ENCODE measurements at regions not wholly inside any gene's neighbourhood (a gene's known extent, or its start where the extent isn't known, plus 50 kb on each side); places are given as distances from the start of the nearest gene placed in this dataset.

- POLR2A ChIA-PET: interaction anchor here (0.6 kb wide), 1 partner anchor 61 kb away, joined by 3 read pairs; no protein-coding TSS in a partner anchor
- ATAC-seq: no peak
- Mint-ChIP-seq H3K36me3 (peaks cover 8% of the 10 kb centered on the region; the same call in 1 of the 2 replicates), H3K27me3 (ENCODE audit: low read depth) (peaks cover 4% of the 10 kb centered on the region; the same call in 1 of the 2 replicates), H3K27ac (no peak overlapping the region), H3K4me3 (no peak overlapping the region), H3K9me3 (peaks cover 11% of the 10 kb centered on the region; the same call in 1 of the 2 replicates), H3K4me1 (no peaks in the 10 kb centered on the region)
- TF ChIP-seq ZNF281 (CRISPR knock-in tag; IDR thresholded peaks at IDR 0.05) (no peak), ERG (CRISPR knock-in tag; IDR thresholded peaks at IDR 0.05) (no peak), ETV6 (CRISPR knock-in tag; IDR thresholded peaks at IDR 0.05) (no peak)
- DNase-seq (ENCODE audit: low spot score): no peak
- CTCF ChIA-PET: interaction anchor here (0.7 kb wide), 1 partner anchor 171 kb away, joined by 7 read pairs; no protein-coding TSS in a partner anchor
These were observed 103.7 kb downstream of the TBX3 start for GRCh38 chr12:114580306-114580705.

- DNase-seq (ENCODE audit: low spot score) (no peak), ATAC-seq (no peak)
- CTCF ChIA-PET: no interaction called here
- H3K4me1 Mint-ChIP-seq: no peaks in the 10 kb centered on the region
- H3K9me3 Mint-ChIP-seq: peaks cover 3% of the 10 kb centered on the region; the same call in 1 of the 2 replicates
- H3K36me3 Mint-ChIP-seq: peaks cover 2% of the 10 kb centered on the region; the same call in 1 of the 2 replicates
- H3K27me3 Mint-ChIP-seq (ENCODE audit: low read depth): peaks cover 4% of the 10 kb centered on the region; the same call in 1 of the 2 replicates
- TF ChIP-seq FOXJ3 (CRISPR knock-in tag; IDR thresholded peaks at IDR 0.05; ENCODE audit: borderline replicate concordance): no peak
- TF ChIP-seq TEAD1 (CRISPR knock-in tag; IDR thresholded peaks at IDR 0.05): no peak
- no peak for TF ChIP-seq MLX (CRISPR knock-in tag; IDR thresholded peaks at IDR 0.05)
- TF ChIP-seq ZMAT4 (CRISPR knock-in tag; IDR thresholded peaks at IDR 0.05): no peak
- no peak for TF ChIP-seq IRF2 (CRISPR knock-in tag; IDR thresholded peaks at IDR 0.05; ENCODE audit: borderline replicate concordance, low read depth)
- no peak for TF ChIP-seq ZNF396 (CRISPR knock-in tag; IDR thresholded peaks at IDR 0.05; ENCODE audit: borderline replicate concordance)
- no peak for TF ChIP-seq IRF1 (CRISPR knock-in tag; IDR thresholded peaks at IDR 0.05)
- POLR2A ChIA-PET: no interaction called here
- no peak overlapping the region for H3K27ac Mint-ChIP-seq
- H3K4me3 Mint-ChIP-seq: no peak overlapping the region
These were observed 104.6 kb downstream of the TBX3 start for GRCh38 chr12:114579389-114579788.

GRCh38 chr12:114562654-114563053, 121.3 kb downstream of the TBX3 start:
- Mint-ChIP-seq H3K36me3 (no peaks in the 10 kb centered on the region), H3K4me3 (no peak overlapping the region)

GRCh38 chr12:114555451-114555850, 128.5 kb downstream of the TBX3 start:
- Mint-ChIP-seq H3K36me3 (no peaks in the 10 kb centered on the region), H3K9me3 (no peaks in the 10 kb centered on the region), H3K27me3 (ENCODE audit: low read depth) (no peaks in the 10 kb centered on the region), H3K4me3 (no peak overlapping the region), H3K27ac (no peak overlapping the region), H3K4me1 (peaks cover 9% of the 10 kb centered on the region)
- ATAC-seq (no peak), DNase-seq (ENCODE audit: low spot score) (no peak)
- CTCF ChIA-PET: no interaction called here
- POLR2A ChIA-PET: interaction anchor here (0.6 kb wide), 1 partner anchor 76 kb away, joined by 8 read pairs; no protein-coding TSS in a partner anchor
- TF ChIP-seq TEAD4 (CRISPR knock-in tag; IDR thresholded peaks at IDR 0.05): no peak
- no peak for TF ChIP-seq GTF2I (CRISPR knock-in tag; conservative IDR thresholded peaks at IDR 0.05)
- no peak for TF ChIP-seq MYBL2 (CRISPR knock-in tag; IDR thresholded peaks at IDR 0.05)
- TF ChIP-seq MAX (CRISPR knock-in tag; IDR thresholded peaks at IDR 0.05): no peak
- no peak for TF ChIP-seq EMX1 (CRISPR knock-in tag; IDR thresholded peaks at IDR 0.05)
- no peak for TF ChIP-seq FOXP1 (CRISPR knock-in tag; IDR thresholded peaks at IDR 0.05; ENCODE audit: borderline replicate concordance)
- no peak for TF ChIP-seq ATF1 (CRISPR knock-in tag; IDR thresholded peaks at IDR 0.05)
- no peak for TF ChIP-seq CREB1 (CRISPR knock-in tag; IDR thresholded peaks at IDR 0.05)
- no peak for TF ChIP-seq ZSCAN18 (CRISPR knock-in tag; IDR thresholded peaks at IDR 0.05)
- no peak for TF ChIP-seq E2F4 (CRISPR knock-in tag; IDR thresholded peaks at IDR 0.05; ENCODE audit: borderline replicate concordance, low read depth)

More at GRCh38 chr12:114562654-114563053, 121.3 kb downstream of the TBX3 start:
- CTCF ChIA-PET: interaction anchor here (0.6 to 1.5 kb wide), 2 partner anchors 54 to 106 kb away, joined by 5 to 7 read pairs; no protein-coding TSS in a partner anchor
- no peak overlapping the region; the same call in 1 of the 2 replicates for H3K27ac Mint-ChIP-seq
- no peaks in the 10 kb centered on the region for H3K27me3 Mint-ChIP-seq (ENCODE audit: low read depth)
- peaks cover 26% of the 10 kb centered on the region for H3K4me1 Mint-ChIP-seq
- peak; percentile 80 for ATAC-seq
- H3K9me3 Mint-ChIP-seq: no peaks in the 10 kb centered on the region
- no peak for TF ChIP-seq OVOL2 (CRISPR knock-in tag; IDR thresholded peaks at IDR 0.05; ENCODE audit: borderline replicate concordance)
- TF ChIP-seq TEAD1 (CRISPR knock-in tag; IDR thresholded peaks at IDR 0.05): peak; percentile 39; the same call in 1 of the 2 replicates
- peak; percentile 45 for DNase-seq (ENCODE audit: low spot score)
- POLR2A ChIA-PET: no interaction called here

All from WTC11 (cell line).